Superior temporal gyrus (tissue), 1 donor: ENCODE measurements at regions not wholly inside any gene's neighbourhood (a gene's known extent, or its start where the extent isn't known, plus 50 kb on each side); places are given as distances from the start of the nearest gene placed in this dataset.

Experiments used
- DNase-seq: peaks from one replicate; pipeline ENCODE4 v3.0.0-alpha.2; 2016; ENCODE audit errors: extremely low spot score

DNA sequence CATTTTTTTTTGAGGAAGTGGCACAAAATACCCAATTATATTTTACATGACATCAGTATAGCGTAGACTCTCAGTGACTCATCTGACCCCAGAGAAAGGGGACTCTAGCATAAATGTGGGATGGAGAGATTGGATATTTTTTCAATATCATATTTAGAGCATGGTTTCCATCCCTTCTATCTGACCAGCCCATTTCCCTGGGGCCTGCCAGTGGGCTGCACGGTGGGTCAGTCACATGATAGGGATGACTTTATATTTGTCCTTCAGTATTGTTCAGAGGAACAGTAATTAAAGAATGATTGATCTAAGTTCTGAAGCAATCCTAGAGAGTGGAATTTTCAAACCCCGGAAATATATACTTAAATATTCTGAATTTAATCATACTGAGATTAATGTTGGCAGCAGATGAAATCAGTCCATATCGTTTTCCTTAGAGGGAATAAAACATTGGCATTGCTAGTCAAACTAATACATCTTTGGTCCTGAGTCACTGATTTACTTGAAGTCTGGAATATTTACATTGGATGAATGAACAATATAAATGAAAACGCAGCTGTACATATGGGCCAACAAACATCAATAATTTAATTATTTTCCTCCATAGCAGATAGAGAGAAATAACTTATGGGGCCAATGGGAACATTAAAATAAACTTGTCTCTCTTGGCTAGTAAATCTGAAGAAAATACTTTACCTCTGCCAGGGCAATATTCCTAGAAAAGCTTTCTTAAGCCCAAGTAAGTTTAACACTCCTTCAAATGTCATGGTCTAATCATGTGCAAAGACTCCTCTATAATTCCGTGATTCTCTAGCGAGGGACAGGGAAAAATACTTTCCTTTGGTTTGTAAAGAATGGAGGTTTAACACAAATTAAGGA lies 563.6 kb upstream of the PKDCC start:
- no peak for DNase-seq

DNA sequence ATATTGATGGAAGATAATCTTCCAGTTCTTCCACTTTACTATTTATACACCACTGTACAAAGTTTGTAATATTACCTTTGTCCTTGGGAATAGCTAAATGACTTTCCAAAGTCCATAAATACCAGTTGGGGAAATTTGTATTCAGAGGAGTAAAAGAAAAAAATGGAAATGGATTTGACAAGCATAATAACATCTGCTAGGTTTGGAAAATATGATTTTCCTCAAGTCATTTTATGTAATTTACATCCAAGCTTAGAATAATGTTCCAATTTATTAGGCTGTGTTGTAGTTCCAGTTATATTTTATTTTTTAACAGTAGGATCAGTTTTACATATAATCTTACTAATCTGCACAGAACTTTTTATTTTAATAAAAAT lies 563.0 kb upstream of the PKDCC start:
- DNase-seq, result no peak

DNA sequence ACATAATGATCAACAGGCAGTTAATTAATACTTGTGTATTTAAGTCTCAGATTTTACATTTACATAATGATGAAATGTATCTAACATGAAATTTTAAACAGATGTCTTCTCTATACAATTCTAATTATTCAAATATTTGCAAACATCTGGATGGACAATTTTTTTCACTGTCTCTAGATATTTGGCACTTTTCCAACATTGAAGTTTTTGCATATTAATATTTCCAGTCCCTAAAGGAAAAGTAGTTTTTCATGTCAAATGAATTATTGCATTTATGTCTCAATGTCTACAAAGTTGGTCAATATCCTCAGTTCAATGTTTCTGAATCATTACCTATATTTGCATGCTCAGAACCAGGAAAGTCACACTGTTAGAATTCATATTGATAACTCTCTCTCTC lies 560.9 kb upstream of the PKDCC start:
- DNase-seq, result no peak

DNA sequence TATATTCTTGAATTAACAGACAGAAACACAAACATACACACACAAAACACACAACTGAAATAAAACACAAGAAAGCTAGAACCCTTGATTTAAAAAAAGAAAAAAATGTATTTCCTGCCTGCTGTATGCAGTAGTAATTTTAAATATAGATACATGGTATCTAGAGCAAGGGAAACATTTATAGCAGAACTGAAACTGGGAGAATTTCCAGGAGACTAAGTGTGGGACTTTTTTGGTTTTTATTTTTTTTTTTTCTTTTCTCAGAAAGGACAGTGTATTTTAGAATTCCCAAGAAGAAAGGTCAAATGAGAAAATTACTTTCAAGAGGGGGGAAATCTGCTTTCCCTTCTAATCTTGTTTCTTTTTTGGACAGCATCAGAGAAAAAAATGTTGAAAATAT lies 558.9 kb upstream of the PKDCC start:
- DNase-seq, result peak; percentile 43

DNA sequence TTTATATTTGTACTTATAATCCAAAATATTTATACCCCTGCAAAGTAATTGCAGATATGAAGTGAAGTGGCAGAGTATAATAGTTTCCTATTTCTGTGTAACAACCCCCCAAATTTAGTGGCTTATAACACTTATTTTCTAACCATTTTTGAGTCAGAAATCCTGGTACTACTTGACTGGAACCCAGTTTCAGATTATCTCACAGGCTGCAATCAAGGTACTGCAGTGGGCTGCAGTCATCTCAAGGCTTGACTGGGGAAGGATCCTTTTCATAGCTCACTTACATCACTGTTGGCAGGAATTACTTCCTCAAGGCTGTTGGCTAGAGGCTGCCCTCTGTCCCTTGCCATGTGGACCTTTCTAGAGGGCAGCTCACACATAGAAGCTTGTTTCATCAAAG lies 558.2 kb upstream of the PKDCC start:
- no peak for DNase-seq

DNA sequence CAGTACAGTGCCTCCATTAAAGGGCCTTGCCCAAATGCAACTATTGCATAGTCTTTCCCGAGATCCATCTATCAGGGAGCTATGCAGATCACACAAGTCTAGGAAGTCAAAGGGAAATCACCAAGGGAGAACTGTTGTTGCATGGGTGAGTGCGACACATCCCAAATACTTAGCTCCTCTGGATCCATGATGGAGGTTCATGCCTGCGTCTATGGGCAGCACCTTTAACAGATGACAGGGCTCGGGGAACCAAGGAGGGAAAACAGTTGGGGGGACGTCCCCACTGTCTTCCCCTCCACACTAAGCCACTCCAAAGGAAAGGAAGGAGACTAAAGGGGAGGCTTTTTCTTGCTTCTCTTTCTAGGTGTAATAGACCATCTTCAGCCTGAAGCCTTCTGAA lies 552.8 kb upstream of the PKDCC start:
- DNase-seq, result no peak

DNA sequence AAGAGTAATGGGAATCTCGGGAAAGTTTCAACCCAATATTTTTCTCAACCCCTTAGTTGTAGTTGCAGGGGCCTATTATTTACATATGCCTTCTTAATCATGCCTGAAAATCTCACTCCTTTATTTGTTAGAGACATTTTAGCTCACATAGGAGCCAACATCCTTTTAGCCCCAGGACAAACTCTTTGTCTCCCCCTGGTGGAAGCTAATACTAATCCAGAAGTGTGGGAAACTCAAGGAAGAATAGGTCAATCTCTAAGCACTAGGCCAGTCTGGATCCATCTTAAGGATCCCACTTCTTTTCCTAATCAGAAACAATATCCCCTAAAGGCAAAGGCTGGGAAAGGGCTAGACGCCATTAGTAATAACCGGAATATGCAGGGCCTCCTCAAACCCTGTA lies 550.9 kb upstream of the PKDCC start:
- no peak for DNase-seq

DNA sequence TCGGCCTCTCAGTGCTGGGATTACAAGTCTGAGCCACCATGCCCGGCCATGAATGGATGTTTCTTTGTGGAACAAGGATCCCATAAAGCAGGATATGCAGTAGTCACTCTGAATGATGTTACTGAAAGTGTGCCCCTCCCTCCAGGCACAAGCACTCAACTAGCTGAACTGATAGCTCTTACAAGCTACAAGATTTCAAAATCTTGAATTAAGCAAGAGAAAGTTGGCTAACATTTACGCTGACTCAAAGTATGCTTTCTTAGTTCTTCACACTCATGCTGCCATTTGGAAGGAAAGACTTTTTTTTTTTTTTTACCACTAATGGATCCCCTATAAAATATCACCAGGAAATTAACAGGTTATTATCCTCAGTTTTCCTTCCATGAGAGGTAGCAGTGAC lies 549.0 kb upstream of the PKDCC start:
- no peak for DNase-seq

DNA sequence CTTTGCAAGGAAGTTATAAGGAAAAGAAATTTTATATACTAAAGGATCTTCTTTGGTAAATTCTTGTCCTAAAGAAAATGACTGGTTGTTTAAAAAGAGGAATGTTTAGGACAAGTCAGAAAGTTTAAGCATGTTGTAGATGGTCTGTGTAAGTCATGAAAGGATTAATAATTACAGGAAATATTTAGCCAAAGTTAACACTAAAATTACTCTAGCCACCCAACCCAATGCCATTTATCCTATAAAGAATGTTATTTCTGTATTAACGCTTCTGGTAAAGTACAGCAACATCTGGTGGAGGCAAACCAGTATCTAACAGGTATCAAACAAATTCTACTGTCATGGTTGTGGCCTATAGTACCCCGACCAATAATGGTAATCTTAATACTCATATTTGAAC lies 546.9 kb upstream of the PKDCC start:
- DNase-seq, result no peak

DNA sequence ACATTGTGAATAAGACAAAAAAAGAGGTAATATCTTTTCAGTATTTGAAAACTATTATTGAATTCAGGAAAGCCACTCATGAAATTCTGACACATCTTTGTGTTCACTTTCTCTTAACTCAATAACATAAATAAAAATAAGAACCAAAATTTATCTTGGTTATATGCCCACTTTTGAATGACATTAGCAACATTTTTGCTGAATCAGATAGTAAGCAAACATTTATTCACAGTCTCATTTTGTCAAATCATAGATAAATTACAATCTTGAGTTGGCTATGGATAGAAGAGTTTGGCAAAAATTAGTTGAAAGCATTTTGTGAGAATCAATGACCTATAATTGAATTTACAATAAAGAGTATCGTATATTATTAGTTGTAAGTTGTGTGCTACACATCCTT lies 545.1 kb upstream of the PKDCC start:
- DNase-seq, result no peak

DNA sequence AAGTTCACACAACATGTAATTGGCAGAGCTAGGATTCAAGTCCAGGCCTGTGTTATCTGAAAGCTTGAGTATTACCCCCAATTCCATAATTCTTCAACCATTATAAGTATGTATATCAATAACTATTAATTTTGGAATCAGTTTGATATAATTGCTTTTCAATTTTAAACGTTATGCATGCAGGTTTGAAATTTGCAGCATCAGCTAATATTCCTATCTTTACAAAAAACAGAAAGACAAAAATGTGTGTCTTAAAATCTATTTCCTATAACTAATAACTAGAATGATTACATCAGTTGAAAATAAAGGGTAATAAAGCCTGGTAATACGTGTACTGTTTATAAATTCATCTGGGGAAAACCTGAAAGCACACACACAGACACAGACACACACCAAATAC lies 543.3 kb upstream of the PKDCC start:
- DNase-seq, result no peak

DNA sequence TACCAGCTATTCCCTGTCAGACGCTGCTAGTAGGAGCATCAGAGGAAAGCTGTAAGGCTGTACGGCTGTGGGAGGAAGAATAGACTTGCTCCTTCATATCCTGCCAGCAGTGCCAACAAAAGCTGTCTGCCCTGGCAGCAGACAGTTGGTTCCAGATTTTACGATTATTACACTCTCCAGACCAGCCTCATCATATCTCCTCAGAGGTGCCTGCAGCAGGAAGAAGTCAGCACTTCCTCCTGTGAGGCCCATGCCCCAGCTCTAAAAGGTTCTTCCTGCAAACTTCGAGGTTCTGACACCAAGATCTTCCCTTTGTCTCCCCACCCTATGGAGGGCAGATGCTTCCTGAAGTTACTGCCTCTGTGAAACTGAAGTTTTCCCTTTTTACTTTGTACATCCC lies 537.7 kb upstream of the PKDCC start:
- no peak for DNase-seq

DNA sequence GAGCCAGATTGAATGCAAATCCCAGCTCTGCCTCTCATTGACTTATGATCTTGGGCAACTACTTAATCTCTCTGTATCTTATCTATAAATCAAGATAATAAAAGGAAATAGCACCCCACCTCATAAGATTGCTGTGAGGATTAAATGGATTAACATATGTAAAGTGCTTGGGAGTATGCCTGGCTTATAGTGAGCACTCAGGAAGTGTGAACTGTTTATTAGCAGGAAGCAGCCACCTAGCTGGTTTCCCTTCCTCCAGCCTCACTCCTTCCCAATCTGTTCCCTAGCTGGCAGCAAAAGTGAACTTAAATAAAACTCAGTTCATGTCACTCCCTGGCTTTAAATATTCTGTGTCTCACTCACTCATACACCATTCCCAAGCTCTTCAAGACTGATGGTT lies 526.6 kb upstream of the PKDCC start:
- DNase-seq, result no peak

DNA sequence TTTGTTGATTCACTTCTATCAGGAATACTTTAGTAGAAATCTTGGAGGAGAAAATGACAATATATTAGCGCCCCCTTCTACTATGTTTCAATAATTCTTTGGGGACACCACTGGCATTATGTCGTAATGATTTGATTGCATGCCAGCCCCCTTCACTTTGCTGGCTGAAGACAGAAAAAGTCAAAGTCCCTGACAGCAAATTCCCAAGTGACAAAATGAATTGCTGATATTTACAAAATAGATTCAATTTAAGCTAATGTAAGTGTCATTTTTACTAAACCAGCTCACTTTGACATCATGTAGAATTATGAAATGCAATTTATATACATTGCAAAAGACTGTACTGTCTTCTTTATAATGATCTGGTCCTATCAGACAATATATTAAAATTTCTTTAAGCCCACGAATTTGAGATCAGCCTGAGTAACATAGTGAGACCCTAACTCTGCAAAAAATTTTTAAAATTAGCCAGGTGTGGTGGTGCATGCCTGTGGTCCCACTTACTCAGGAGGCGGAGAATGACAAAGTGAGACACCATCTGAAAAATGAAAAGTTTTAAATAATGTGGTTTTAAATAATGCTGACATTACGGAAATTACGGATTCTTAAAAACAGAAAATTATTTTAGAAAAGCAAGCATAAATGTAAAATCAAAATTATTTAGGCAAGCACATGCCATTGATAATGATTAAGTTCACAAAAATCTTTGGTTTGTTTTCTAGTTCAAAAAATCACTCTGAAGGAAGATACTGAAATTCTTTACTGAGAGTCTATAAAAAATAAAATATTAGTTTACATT lies 520.1 kb upstream of the PKDCC start:
- no peak for DNase-seq

DNA sequence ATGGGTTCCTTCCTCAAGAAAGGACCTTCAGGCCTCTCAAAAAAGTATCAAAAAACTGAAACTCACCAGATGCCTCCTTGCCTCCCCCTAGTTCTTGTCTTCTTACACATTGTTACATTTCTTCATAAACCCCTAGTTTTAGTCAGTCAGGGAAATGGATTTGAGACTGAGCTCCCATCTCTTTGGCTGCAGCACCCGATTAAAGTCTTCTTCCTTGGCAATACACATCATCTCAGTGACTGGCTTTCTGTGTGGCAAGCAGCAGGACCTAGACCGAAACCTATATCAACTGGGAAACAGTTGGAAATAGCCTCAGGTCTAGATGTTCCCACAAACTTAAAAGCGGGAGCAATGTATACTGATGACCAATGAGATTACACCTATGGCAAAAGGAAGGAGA lies 512.2 kb upstream of the PKDCC start:
- DNase-seq, result no peak

DNA sequence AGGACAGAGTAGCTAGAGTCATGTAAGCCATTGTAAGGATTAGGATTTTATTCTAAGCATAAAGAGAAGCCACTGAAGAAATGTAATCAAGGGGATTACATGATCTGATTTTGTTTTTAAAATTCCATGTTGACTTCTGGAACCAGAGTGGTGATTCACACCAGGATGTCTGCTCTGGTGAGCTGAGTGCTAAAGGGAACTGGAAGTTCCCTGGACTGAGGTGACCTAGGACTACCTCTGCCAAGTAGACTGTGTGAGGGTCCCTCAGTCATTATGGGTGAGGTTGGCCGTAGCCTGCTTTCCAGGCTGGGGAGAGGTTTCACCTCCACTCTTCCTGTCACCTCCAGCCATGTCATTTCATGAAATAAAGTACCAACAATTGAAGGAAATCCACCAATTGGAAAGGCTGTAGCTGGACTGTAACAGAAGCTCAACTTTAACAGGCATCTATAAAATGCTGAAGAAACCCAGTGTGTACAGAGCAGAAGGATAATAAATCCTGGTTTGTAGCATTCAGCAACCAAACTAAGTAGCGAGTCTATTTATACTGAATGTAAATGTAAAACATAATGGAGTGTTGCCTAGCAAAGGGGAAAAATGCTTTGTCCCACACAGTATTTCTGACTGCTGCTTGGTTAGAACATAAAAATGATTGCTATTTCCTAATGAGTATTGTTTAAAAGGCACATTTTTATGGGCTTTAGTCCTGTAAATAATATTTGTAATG lies 507.4 kb upstream of the PKDCC start:
- DNase-seq, result no peak

DNA sequence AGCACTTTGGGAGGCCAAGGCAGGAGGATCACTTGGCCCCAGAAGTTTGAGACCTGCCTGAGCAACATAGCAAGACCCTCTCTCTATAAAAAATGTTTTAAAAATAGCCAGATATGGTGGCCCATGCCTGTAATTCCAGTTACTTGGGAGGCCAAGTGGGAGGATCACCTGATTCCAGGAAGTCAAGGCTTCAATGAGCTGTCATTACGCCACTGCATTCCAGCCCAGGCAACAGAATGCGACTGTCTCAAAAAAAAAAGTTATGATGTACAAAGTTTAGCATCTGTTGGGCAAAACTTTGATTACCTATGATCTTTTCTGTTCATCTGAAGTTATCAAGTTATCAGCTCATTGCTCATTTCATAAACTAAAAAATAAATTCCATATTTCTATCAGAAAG lies 504.1 kb upstream of the PKDCC start:
- DNase-seq, result no peak

DNA sequence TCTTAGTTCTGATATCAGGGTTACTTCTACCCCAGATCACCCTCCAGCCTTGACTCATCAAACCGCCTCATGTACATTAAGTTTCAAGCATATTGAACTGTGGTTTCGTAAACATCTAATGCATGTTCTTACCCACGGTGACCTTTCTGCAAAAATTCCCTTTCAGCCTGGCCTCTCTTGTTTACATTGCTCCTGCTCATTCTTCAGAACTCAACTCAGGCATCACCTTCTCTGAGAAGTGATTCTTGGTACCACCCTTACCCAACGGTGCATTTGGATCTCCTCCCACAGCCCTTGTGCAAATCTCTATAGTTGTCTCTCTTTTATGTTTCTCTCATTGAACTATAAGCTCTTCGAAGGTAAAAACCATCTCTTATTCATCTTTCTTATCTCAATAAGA lies 503.1 kb upstream of the PKDCC start:
- no peak for DNase-seq

DNA sequence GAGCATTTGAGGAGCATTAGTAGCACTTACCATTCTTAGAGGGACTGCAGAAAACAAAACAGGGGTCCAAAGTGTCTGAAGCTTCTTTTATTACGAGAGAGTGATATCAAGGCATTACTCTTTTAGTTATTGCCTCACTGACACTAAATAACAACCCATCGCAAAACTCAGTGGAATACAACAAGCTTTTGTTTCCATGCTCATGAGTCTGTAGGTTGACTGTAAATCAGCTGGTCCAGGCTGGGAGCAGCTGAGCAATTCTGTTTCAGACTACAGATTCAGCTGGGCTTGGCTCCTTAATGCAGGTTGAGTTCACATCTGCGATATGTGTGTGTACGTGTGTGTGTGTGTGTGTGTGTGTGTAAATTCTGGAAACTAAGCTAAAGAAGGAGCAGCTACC lies 501.8 kb upstream of the PKDCC start:
- no peak for DNase-seq

DNA sequence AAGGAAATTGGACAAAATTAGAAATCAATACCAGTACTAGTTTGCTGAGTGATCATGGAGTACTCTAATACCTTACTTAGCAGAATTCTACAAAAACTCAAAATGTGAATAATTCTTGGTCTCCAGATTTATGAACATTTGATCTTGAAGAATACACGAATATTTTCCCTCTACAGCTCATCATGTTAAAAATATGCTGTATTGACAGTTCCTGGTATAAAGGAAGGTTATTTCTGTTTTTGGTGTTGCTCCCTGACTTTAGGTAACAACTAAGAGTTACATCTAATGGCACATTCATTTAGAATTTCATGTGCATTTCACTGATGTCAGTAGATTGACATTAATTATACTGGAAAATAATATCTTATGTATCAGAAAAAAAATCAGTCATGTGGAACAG lies 479.2 kb upstream of the PKDCC start:
- no peak for DNase-seq

DNA sequence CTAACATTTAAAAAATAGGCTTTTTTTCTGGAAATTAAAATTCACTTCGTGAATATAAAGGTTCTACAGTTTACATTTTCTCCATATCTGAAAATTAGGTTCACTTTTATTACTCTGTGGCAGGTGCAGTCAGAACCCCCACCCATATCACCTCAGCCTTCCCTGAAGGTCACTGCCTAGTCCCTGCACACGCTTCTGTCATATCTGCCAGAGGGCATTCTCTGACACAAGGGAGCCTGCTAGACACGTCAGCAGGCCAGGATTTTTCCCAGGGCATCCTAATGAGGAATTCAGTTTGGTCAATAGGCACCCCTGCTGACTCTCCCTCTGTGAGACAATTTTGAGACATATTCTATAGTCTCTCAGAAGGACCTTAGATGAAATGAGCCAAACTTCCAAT lies 475.7 kb upstream of the PKDCC start:
- DNase-seq, result no peak

DNA sequence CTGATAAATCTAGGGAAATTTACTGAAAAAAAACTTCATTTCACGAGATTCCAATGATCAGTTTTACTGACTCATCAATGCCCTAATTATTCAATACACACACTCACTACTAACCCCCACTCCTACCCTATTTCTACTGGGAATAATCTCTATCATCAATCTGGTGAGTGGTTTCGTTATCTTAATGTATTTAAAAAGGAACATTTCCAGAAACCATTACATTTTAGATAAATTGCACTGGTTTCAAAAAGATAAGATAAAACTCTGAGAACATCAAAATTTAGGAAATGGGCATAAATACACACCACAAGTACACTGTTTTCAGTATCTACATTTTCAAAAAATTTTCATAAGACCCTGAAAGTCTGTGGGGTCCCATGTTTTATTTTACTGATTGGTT lies 471.4 kb upstream of the PKDCC start:
- no peak for DNase-seq

DNA sequence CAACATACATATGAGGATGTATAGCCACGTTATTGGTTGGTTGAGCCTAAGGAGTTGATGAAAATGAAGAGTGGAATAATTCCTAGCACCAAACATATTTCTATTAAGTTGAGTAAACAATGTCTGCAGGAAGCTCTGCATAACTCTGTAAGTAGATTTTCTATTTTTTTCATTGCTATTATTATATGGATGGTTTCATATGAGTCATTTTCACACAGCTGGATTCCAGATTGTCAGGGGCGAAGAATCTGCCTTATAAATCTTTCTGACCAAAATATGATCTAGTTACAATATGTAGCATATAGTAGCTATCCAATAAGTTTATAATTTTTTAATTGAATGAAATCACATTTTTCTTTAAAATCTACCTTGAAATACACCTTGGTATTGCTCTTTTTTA lies 468.0 kb upstream of the PKDCC start:
- no peak for DNase-seq
